Small intestine (tissue), 7 donors: ENCODE measurements at regions not wholly inside any gene's neighbourhood (a gene's known extent, or its start where the extent isn't known, plus 50 kb on each side); places are given as distances from the start of the nearest gene placed in this dataset.
A peak's percentile ranks its signal among the peaks of the same experiment; 100 is the strongest.

ENCODE experiments used
- DNase-seq, 2 donors: peaks; one replicate each; pipeline versions ENCODE4 v3.0.0 to v3.0.0-alpha.2; 2013
- FAIRE-seq: peaks from 2 replicates; lab custom pipeline; 2012; peaks lifted over from hg19 to GRCh38; lab: Jason Lieb, UNC
- H3K27ac ChIP-seq, 3 donors: one replicate each; pipeline ENCODE4 v1.5.1; 2013; ENCODE audit warnings: low read length in 2 of 3, mild to moderate bottlenecking in 2 of 3, control low read depth in 1 of 3, inconsistent platforms in 1 of 3, low read depth in 1 of 3, moderate library complexity in 1 of 3
- H3K27me3 ChIP-seq, 3 donors: one replicate each; pipeline ENCODE4 v1.6.1; 2013; ENCODE audit warnings: low read length in 3 of 3, inconsistent platforms in 1 of 3; ENCODE audit not compliant: control insufficient read depth in 3 of 3, insufficient read depth in 3 of 3
- H3K36me3 ChIP-seq, 3 donors: one replicate each; pipeline ENCODE4 v1.6.1; 2013; ENCODE audit warnings: low read length in 3 of 3, inconsistent platforms in 1 of 3, low read depth in 1 of 3, mild to moderate bottlenecking in 1 of 3, moderate library complexity in 1 of 3; ENCODE audit not compliant: control insufficient read depth in 3 of 3, insufficient read depth in 2 of 3
- H3K4me1 ChIP-seq, 3 donors: one replicate each; pipeline ENCODE4 v1.6.1; 2013; ENCODE audit warnings: low read length in 2 of 3, inconsistent platforms in 1 of 3, low read depth in 1 of 3, mild to moderate bottlenecking in 1 of 3, moderate library complexity in 1 of 3; ENCODE audit not compliant: control insufficient read depth in 3 of 3, insufficient read depth in 2 of 3
- H3K4me3 ChIP-seq, 3 donors: one replicate each; pipeline ENCODE4 v1.5.1; 2013; ENCODE audit warnings: low read length in 3 of 3, control low read depth in 1 of 3, inconsistent platforms in 1 of 3, low read depth in 1 of 3, mild to moderate bottlenecking in 1 of 3, moderate library complexity in 1 of 3
- H3K9me3 ChIP-seq, 2 donors: one replicate each; pipeline ENCODE4 v1.6.1; 2013; ENCODE audit warnings: low read depth in 1 of 2, low read length in 1 of 2; ENCODE audit not compliant: control insufficient read depth in 2 of 2, insufficient read depth in 1 of 2
- WGBS, 3 donors: extraction: QIAGEN DNeasy Blood & Tissue Kit; methylation state at CpG; one replicate each; pipeline ENCODE4 v1.1.7; 2013; 5-methylcytosine and 5-hydroxymethylcytosine counted together
- donor health status: healthy with polysubstance abuse.
- donor health status: control.
- donor health status: control.
- donor health status: Bipolar disorder and iron deficiency.
- donor health status: healthy.

GRCh38 chr5:100479079-100479688 is 56.0 kb upstream of the FAM174A start:
- Histone ChIP-seq H3K27me3 (no peaks in the 10 kb centered on the region), H3K4me3 (no peak overlapping the region), H3K27ac (no peak overlapping the region), H3K9me3 (no peaks in the 10 kb centered on the region), H3K4me1 (no peaks in the 10 kb centered on the region), H3K36me3 (no peaks in the 10 kb centered on the region)
- peak; percentile 42 to 51 for DNase-seq
- WGBS, 3 donors, result 41 to 62% (median 42%) methylated on average over 3 of the region's 3 CpGs
- FAIRE-seq, result no peak

- DNase-seq, result no peak
- Histone ChIP-seq H3K9me3 (no peaks in the 10 kb centered on the region), H3K4me1 (no peaks in the 10 kb centered on the region), H3K27ac (no peak overlapping the region), H3K36me3 (no peaks in the 10 kb centered on the region), H3K27me3 (peaks cover 0 to 2% (median 0%) of the 10 kb centered on the region in 3 donors), H3K4me3 (no peak overlapping the region)
- WGBS, 3 donors, result 88 to 93% (median 92%) methylated on average over 2 of the region's 2 CpGs
- no peak for FAIRE-seq
Observed at GRCh38 chr5:100472091-100472490, 63.1 kb upstream of the FAM174A start.

- Histone ChIP-seq H3K27ac (no peak overlapping the region), H3K4me3 (no peak overlapping the region), H3K9me3 (no peaks in the 10 kb centered on the region), H3K36me3 (no peaks in the 10 kb centered on the region), H3K27me3 (peaks cover 0 to 2% (median 0%) of the 10 kb centered on the region in 3 donors), H3K4me1 (no peaks in the 10 kb centered on the region)
- DNase-seq, result no peak
- FAIRE-seq, result no peak
Observed at GRCh38 chr5:100469767-100470166, 65.4 kb upstream of the FAM174A start.

GRCh38 chr5:100464418-100464817 is 70.8 kb upstream of the FAM174A start:
- Histone ChIP-seq H3K9me3 (peaks cover 0 to 2% of the 10 kb centered on the region in 2 donors), H3K4me1 (no peaks in the 10 kb centered on the region), H3K27me3 (peaks cover 0 to 2% (median 0%) of the 10 kb centered on the region in 3 donors), H3K27ac (no peak overlapping the region), H3K36me3 (no peaks in the 10 kb centered on the region), H3K4me3 (no peak overlapping the region)
- 90 to 93% (median 90%) methylated on average over 2 of the region's 2 CpGs for WGBS, 3 donors
- FAIRE-seq, result no peak
- DNase-seq, result no peak

- DNase-seq (no peak), FAIRE-seq (no peak)
- Histone ChIP-seq H3K4me3 (no peak overlapping the region), H3K4me1 (no peaks in the 10 kb centered on the region), H3K36me3 (no peaks in the 10 kb centered on the region), H3K27me3 (no peaks in the 10 kb centered on the region), H3K27ac (no peak overlapping the region), H3K9me3 (no peaks in the 10 kb centered on the region)
Observed at GRCh38 chr5:100456615-100457014, 78.6 kb upstream of the FAM174A start.

- Histone ChIP-seq H3K4me3 (no peak overlapping the region), H3K4me1 (no peaks in the 10 kb centered on the region), H3K36me3 (no peaks in the 10 kb centered on the region), H3K27me3 (no peaks in the 10 kb centered on the region), H3K9me3 (no peaks in the 10 kb centered on the region), H3K27ac (no peak overlapping the region)
- FAIRE-seq, result no peak
- DNase-seq, result no peak
Observed at GRCh38 chr5:100452126-100452525, 83.0 kb upstream of the FAM174A start.

GRCh38 chr5:100448111-100448528 is 87.1 kb upstream of the FAM174A start:
- H3K9me3 ChIP-seq, result no peaks in the 10 kb centered on the region
- no peaks in the 10 kb centered on the region for H3K36me3 ChIP-seq
- H3K27ac ChIP-seq, result no peak overlapping the region
- 63 to 85% (median 84%) methylated on average over 3 of the region's 3 CpGs for WGBS, 3 donors
- FAIRE-seq, result no peak
- no peaks in the 10 kb centered on the region for H3K4me1 ChIP-seq
- H3K4me3 ChIP-seq, result no peak overlapping the region
- DNase-seq, result no peak
- no peaks in the 10 kb centered on the region for H3K27me3 ChIP-seq

GRCh38 chr5:100446879-100447430 is 88.2 kb upstream of the FAM174A start:
- no peaks in the 10 kb centered on the region for H3K9me3 ChIP-seq
- H3K27me3 ChIP-seq, result no peaks in the 10 kb centered on the region
- H3K4me1 ChIP-seq, result no peaks in the 10 kb centered on the region
- no peaks in the 10 kb centered on the region for H3K36me3 ChIP-seq
- DNase-seq (no peak), FAIRE-seq (no peak)
- 33 to 67% (median 45%) methylated on average over 2 of the region's 2 CpGs for WGBS, 3 donors
- no peak overlapping the region for H3K4me3 ChIP-seq
- no peak overlapping the region for H3K27ac ChIP-seq

- no peaks in the 10 kb centered on the region for H3K4me1 ChIP-seq
- no peaks in the 10 kb centered on the region for H3K9me3 ChIP-seq
- FAIRE-seq, result no peak
- no peak overlapping the region for H3K27ac ChIP-seq
- no peak overlapping the region for H3K4me3 ChIP-seq
- H3K27me3 ChIP-seq, result no peaks in the 10 kb centered on the region
- no peak for DNase-seq
- 84 to 92% (median 88%) methylated on average over 3 of the region's 3 CpGs for WGBS, 3 donors
- no peaks in the 10 kb centered on the region for H3K36me3 ChIP-seq
Observed at GRCh38 chr5:100444961-100445360, 90.2 kb upstream of the FAM174A start.
